Testis (tissue), 2 donors: ENCODE measurements at regions not wholly inside any gene's neighbourhood (a gene's known extent, or its start where the extent isn't known, plus 50 kb on each side); places are given as distances from the start of the nearest gene placed in this dataset.

Source experiments
- DNase-seq: peaks from one replicate; pipeline ENCODE4 v3.0.0-alpha.2; 2019
- H3K27ac ChIP-seq, 2 donors: fragments of 200-600 bp; sonication (generic); one replicate each; pipeline ENCODE4 v1.5.1; 2019
- H3K27me3 ChIP-seq: fragments of 200-600 bp; sonication (generic); one replicate; pipeline ENCODE4 v1.5.1; 2019
- H3K36me3 ChIP-seq: fragments of 200-600 bp; sonication (generic); one replicate; pipeline ENCODE4 v1.5.1; 2017; ENCODE audit warnings: low read depth; ENCODE audit errors: missing control alignments
- H3K4me1 ChIP-seq: fragments of 200-600 bp; sonication (generic); one replicate; pipeline ENCODE4 v1.5.1; 2019
- H3K4me3 ChIP-seq, 2 donors: fragments of 200-600 bp; sonication (generic); one replicate each; pipeline ENCODE4 v1.5.1; 2017 to 2019
- H3K9me3 ChIP-seq: fragments of 200-600 bp; sonication (generic); one replicate; pipeline ENCODE4 v1.5.1; 2017
- POLR2A ChIP-seq: fragments of 450-650 bp; IDR thresholded peaks from one replicate; pipeline ENCODE4 v1.6.1; 2017; ENCODE audit warnings: antibody characterized with exemption, mild to moderate bottlenecking, moderate library complexity
- WGBS, 2 donors: methylation state at CpG; one replicate each; pipeline ENCODE4 v1.1.5; 2018; 5-methylcytosine and 5-hydroxymethylcytosine counted together
- intact Hi-C: fragments of 100-400 bp; cut with DNase I; formaldehyde crosslinking; loops from one replicate; pipeline ENCODE4 v1.15.1; 2023; ENCODE audit warnings: low total_unique reads
- TF ChIP-seq, protein P1 (sequence below), 3 experiments: fragments of 450-650 bp in 2 of 3; fragments of 200-600 bp in 1 of 3; sonication (generic) in 1 of 3; IDR thresholded peaks; one replicate each; pipeline ENCODE4 v1.5.1; 2016 to 2019; ENCODE audit warnings: antibody characterized with exemption in 3 of 3, mild to moderate bottlenecking in 2 of 3, moderate library complexity in 1 of 3

DNA sequence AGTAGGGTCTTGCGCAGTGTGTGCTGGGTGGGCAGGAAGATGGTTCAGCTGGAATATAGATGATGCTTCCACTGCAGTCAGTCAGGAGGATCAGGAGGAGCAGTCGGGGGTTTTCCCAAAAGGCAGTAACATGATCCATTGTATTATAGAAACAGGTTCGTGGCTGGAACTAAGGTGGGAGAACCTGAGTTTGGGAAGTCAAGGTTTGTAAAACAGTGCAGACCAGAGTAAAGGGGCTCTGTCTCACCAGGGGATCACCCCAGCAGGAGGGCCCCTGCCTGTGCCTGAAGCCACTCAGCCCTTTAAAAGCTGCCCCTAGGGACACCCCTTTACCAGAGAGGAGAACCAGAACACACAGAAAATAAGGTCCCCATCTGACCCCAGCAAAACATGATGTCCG lies 213.4 kb downstream of the AUH start:
- Histone ChIP-seq H3K9me3 (no peaks in the 10 kb centered on the region), H3K27ac (no peak overlapping the region), H3K36me3 (no peaks in the 10 kb centered on the region), H3K4me3 (no peak overlapping the region), H3K4me1 (peaks cover 4% of the 10 kb centered on the region), H3K27me3 (no peaks in the 10 kb centered on the region)
- WGBS, 2 donors, result 62 to 87% methylated on average over 3 to 4 of the region's 4 CpGs
- intact Hi-C loops, result no loop called here
- DNase-seq, result no peak
- TF ChIP-seq, protein P1, sequence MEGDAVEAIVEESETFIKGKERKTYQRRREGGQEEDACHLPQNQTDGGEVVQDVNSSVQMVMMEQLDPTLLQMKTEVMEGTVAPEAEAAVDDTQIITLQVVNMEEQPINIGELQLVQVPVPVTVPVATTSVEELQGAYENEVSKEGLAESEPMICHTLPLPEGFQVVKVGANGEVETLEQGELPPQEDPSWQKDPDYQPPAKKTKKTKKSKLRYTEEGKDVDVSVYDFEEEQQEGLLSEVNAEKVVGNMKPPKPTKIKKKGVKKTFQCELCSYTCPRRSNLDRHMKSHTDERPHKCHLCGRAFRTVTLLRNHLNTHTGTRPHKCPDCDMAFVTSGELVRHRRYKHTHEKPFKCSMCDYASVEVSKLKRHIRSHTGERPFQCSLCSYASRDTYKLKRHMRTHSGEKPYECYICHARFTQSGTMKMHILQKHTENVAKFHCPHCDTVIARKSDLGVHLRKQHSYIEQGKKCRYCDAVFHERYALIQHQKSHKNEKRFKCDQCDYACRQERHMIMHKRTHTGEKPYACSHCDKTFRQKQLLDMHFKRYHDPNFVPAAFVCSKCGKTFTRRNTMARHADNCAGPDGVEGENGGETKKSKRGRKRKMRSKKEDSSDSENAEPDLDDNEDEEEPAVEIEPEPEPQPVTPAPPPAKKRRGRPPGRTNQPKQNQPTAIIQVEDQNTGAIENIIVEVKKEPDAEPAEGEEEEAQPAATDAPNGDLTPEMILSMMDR (IDR thresholded peaks at IDR 0.05), result no peak
- TF ChIP-seq POLR2A, result no peak

- H3K4me1 ChIP-seq, result peaks cover 4% of the 10 kb centered on the region
- H3K27ac ChIP-seq, result peak overlapping the region in 1 of 2 donors; percentile 62
- TF ChIP-seq, protein P1 (IDR thresholded peaks at IDR 0.05), result no peak
- TF ChIP-seq POLR2A, result no peak
- intact Hi-C loops, result no loop called here
- WGBS, 2 donors, result 78 to 81% methylated on average over 3 of the region's 3 CpGs
- no peaks in the 10 kb centered on the region for H3K27me3 ChIP-seq
- H3K4me3 ChIP-seq, result no peak overlapping the region
- H3K9me3 ChIP-seq, result no peaks in the 10 kb centered on the region
- no peaks in the 10 kb centered on the region for H3K36me3 ChIP-seq
- DNase-seq, result no peak
Measured at GRCh38 chr9:91150273-91150997, 211.3 kb downstream of the AUH start.

GRCh38 chr9:91150998-91151717 lies 210.6 kb downstream of the AUH start:
- DNase-seq, result peak; percentile 42
- intact Hi-C loops, result no loop called here

DNA sequence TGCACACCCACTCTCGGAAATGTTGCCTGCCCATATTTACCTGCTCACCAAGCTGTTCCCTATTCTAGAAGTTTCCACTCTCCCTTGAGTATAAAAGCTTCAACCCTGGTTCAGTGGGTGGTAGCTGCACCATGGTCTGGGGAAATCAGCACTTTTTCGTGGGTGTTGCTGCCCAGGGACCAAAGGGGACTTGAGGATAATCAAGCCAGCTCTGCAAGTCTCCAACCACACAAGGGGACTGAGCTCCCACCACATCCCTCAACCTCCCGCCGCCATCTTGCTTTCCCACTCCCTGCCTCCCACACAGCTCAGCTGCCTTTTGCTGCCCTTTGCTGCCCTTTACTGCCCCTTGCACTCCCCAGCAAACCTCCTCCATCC lies 210.0 kb downstream of the AUH start:
- no peak for TF ChIP-seq POLR2A
- TF ChIP-seq, protein P1 (IDR thresholded peaks at IDR 0.05), result no peak
- no peak for DNase-seq
- Histone ChIP-seq H3K27ac (peak overlapping the region in 1 of 2 donors; percentile 62), H3K27me3 (no peaks in the 10 kb centered on the region), H3K36me3 (no peaks in the 10 kb centered on the region), H3K4me1 (peaks cover 4% of the 10 kb centered on the region), H3K4me3 (no peak overlapping the region), H3K9me3 (no peaks in the 10 kb centered on the region)
- intact Hi-C loops, result no loop called here
- 64 to 70% methylated on average over 4 of the region's 4 CpGs for WGBS, 2 donors

More at GRCh38 chr9:91150998-91151717, 210.6 kb downstream of the AUH start:
- WGBS, 2 donors, result 49 to 54% methylated on average over 5 of the region's 5 CpGs
- peak overlapping the region in 1 of 2 donors; percentile 62 for H3K27ac ChIP-seq
- no peaks in the 10 kb centered on the region for H3K9me3 ChIP-seq
- H3K27me3 ChIP-seq, result no peaks in the 10 kb centered on the region
- TF ChIP-seq, protein P1 (IDR thresholded peaks at IDR 0.05), result no peak
- no peak for TF ChIP-seq POLR2A
- H3K4me1 ChIP-seq, result peaks cover 4% of the 10 kb centered on the region
- H3K36me3 ChIP-seq, result no peaks in the 10 kb centered on the region
- no peak overlapping the region for H3K4me3 ChIP-seq
